Ovary (tissue), 3 donors: ENCODE measurements at regions not wholly inside any gene's neighbourhood (a gene's known extent, or its start where the extent isn't known, plus 50 kb on each side); places are given as distances from the start of the nearest gene placed in this dataset.

Source experiments
- EP300 ChIP-seq: sonication (generic); formaldehyde crosslinking; IDR thresholded peaks from one replicate; pipeline ENCODE4 v1.6.1; 2017; ENCODE audit warnings: antibody characterized with exemption
- POLR2A ChIP-seq: fragments of 450-650 bp; IDR thresholded peaks from one replicate; pipeline ENCODE4 v1.6.1; 2017; ENCODE audit warnings: antibody characterized with exemption, mild to moderate bottlenecking, moderate library complexity
- TF ChIP-seq, protein P1 (sequence below), 3 donors: fragments of 450-650 bp in 2 of 3; fragments of 200-600 bp in 1 of 3; IDR thresholded peaks; one replicate each; pipeline versions ENCODE4 v1.5.1 to v1.8.0; 2016 to 2022; ENCODE audit warnings: antibody characterized with exemption in 3 of 3, mild to moderate bottlenecking in 1 of 3
- donor health status: DM: no; HTN: no; CAD: no.

DNA sequence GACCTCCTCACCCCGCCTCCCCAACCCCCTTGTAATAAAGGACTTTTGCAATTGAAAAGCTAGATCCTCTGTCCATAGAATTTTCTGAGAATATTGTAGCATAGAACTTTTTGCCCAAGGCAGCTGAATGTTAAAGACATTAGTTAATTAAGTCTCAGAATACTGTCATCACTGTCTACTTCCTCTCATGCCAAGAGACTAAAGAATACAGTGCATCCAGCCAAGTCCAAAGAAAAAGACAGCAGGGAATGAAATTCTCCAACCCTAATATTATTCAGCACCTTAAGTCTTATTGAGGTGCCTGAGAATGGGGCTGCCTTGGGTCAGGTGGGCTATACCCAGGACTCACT, 313.3 kb upstream of the GATB start:
- TF ChIP-seq POLR2A = no peak
- TF ChIP-seq, protein P1, sequence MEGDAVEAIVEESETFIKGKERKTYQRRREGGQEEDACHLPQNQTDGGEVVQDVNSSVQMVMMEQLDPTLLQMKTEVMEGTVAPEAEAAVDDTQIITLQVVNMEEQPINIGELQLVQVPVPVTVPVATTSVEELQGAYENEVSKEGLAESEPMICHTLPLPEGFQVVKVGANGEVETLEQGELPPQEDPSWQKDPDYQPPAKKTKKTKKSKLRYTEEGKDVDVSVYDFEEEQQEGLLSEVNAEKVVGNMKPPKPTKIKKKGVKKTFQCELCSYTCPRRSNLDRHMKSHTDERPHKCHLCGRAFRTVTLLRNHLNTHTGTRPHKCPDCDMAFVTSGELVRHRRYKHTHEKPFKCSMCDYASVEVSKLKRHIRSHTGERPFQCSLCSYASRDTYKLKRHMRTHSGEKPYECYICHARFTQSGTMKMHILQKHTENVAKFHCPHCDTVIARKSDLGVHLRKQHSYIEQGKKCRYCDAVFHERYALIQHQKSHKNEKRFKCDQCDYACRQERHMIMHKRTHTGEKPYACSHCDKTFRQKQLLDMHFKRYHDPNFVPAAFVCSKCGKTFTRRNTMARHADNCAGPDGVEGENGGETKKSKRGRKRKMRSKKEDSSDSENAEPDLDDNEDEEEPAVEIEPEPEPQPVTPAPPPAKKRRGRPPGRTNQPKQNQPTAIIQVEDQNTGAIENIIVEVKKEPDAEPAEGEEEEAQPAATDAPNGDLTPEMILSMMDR (IDR thresholded peaks at IDR 0.05) = no peak
- TF ChIP-seq EP300 = no peak
